Omental fat pad (tissue), 3 donors: ENCODE measurements at regions not wholly inside any gene's neighbourhood (a gene's known extent, or its start where the extent isn't known, plus 50 kb on each side); places are given as distances from the start of the nearest gene placed in this dataset.

Source experiments
- ATAC-seq: fragments of 150-250 bp; one replicate; pipeline ENCODE4 v1.9.1; 2016; ENCODE audit warnings: mild to moderate bottlenecking, moderate library complexity; ENCODE audit not compliant: low FRiP score
- DNase-seq: peaks from one replicate; pipeline ENCODE4 v3.0.0-alpha.2; 2019; ENCODE audit warnings: low spot score
- CTCF ChIP-seq, 3 donors: fragments of 450-650 bp; IDR thresholded peaks; one replicate each; pipeline ENCODE4 v1.5.1; 2016 to 2017; ENCODE audit warnings: antibody characterized with exemption in 3 of 3, mild to moderate bottlenecking in 3 of 3, moderate library complexity in 2 of 3

- ATAC-seq (peak; percentile 6), DNase-seq (no peak)
- no peak for TF ChIP-seq CTCF (IDR thresholded peaks at IDR 0.05)
These were observed 266.8 kb downstream of the SEC14L1 start for GRCh38 chr17:77407321-77408277.

GRCh38 chr17:77408284-77408683 is 267.5 kb downstream of the SEC14L1 start:
- ATAC-seq, result no peak
- no peak for TF ChIP-seq CTCF (IDR thresholded peaks at IDR 0.05)
- no peak for DNase-seq

- no peak for TF ChIP-seq CTCF (IDR thresholded peaks at IDR 0.05)
- DNase-seq (no peak), ATAC-seq (peak; percentile 69)
These were observed 268.8 kb downstream of the SEC14L1 start for GRCh38 chr17:77409282-77410161.

GRCh38 chr17:77410470-77410869 is 269.7 kb downstream of the SEC14L1 start:
- ATAC-seq, result no peak
- DNase-seq, result no peak
- TF ChIP-seq CTCF (IDR thresholded peaks at IDR 0.05), result no peak

- no peak for ATAC-seq
These were observed 274.1 kb downstream of the SEC14L1 start for GRCh38 chr17:77414811-77415400.

More at GRCh38 chr17:77414811-77415400, 274.1 kb downstream of the SEC14L1 start:
- no peak for TF ChIP-seq CTCF (IDR thresholded peaks at IDR 0.05)
- DNase-seq, result no peak
